Ishikawa (cell line): ENCODE measurements at regions not wholly inside any gene's neighbourhood (a gene's known extent, or its start where the extent isn't known, plus 50 kb on each side); places are given as distances from the start of the nearest gene placed in this dataset.

Source experiments
- CEBPB ChIP-seq: IDR thresholded peaks from 2 replicates; pipeline ENCODE4 v1.6.1; 2012
- CREB1 ChIP-seq: IDR thresholded peaks from 2 replicates; pipeline ENCODE4 v1.6.1; 2012; ENCODE audit warnings: low read depth
- EGR1 ChIP-seq: IDR thresholded peaks from 2 replicates; pipeline ENCODE4 v1.6.1; 2012
- EP300 ChIP-seq: IDR thresholded peaks from 2 replicates; pipeline ENCODE4 v1.6.1; 2012; ENCODE audit warnings: borderline replicate concordance
- FOXM1 ChIP-seq: IDR thresholded peaks from 2 replicates; pipeline ENCODE4 v1.6.1; 2012; ENCODE audit warnings: low read depth, borderline replicate concordance
- NFIC ChIP-seq: IDR thresholded peaks from 2 replicates; pipeline ENCODE4 v1.6.1; 2012
- RAD21 ChIP-seq: IDR thresholded peaks from 2 replicates; pipeline ENCODE4 v1.6.1; 2012; ENCODE audit warnings: low read depth
- TAF1 ChIP-seq: IDR thresholded peaks from 2 replicates; pipeline ENCODE4 v1.6.1; 2012; ENCODE audit warnings: low read depth, mild to moderate bottlenecking
- TEAD4 ChIP-seq: IDR thresholded peaks from 2 replicates; pipeline ENCODE4 v1.6.1; 2012
- ZBTB7A ChIP-seq: IDR thresholded peaks from 2 replicates; pipeline ENCODE4 v1.6.1; 2012; ENCODE audit warnings: low read depth
- TF ChIP-seq, protein P1 (sequence below): IDR thresholded peaks from 2 replicates; pipeline ENCODE4 v1.6.1; 2012; ENCODE audit warnings: low read depth, mild to moderate bottlenecking
- TF ChIP-seq, protein P2 (sequence below): IDR thresholded peaks from 2 replicates; pipeline ENCODE4 v1.6.1; 2012

DNA sequence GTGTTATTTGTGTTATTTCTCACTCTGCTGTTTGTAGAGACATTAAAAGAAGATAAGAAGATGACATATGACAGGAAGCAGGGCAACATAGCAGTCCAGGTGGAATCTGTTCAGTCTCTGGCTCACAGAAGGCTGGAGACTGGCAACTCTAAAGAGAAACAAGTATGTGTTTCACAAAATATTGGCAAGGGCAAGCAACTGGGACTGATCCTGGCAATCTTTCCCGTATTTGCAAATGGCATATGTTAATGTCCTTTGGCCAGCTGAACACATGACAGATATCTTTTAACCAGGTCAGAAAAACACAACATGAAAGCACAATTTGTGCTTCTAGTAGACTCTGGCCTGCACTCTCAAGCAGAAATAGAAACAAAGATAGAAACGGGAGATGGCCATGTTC lies 1354.1 kb upstream of the EPHA6 start:
- no peak for TF ChIP-seq RAD21
- TF ChIP-seq EGR1, result no peak
- TF ChIP-seq TAF1, result no peak
- TF ChIP-seq NFIC, result no peak
- no peak for TF ChIP-seq EP300
- TF ChIP-seq, protein P1, sequence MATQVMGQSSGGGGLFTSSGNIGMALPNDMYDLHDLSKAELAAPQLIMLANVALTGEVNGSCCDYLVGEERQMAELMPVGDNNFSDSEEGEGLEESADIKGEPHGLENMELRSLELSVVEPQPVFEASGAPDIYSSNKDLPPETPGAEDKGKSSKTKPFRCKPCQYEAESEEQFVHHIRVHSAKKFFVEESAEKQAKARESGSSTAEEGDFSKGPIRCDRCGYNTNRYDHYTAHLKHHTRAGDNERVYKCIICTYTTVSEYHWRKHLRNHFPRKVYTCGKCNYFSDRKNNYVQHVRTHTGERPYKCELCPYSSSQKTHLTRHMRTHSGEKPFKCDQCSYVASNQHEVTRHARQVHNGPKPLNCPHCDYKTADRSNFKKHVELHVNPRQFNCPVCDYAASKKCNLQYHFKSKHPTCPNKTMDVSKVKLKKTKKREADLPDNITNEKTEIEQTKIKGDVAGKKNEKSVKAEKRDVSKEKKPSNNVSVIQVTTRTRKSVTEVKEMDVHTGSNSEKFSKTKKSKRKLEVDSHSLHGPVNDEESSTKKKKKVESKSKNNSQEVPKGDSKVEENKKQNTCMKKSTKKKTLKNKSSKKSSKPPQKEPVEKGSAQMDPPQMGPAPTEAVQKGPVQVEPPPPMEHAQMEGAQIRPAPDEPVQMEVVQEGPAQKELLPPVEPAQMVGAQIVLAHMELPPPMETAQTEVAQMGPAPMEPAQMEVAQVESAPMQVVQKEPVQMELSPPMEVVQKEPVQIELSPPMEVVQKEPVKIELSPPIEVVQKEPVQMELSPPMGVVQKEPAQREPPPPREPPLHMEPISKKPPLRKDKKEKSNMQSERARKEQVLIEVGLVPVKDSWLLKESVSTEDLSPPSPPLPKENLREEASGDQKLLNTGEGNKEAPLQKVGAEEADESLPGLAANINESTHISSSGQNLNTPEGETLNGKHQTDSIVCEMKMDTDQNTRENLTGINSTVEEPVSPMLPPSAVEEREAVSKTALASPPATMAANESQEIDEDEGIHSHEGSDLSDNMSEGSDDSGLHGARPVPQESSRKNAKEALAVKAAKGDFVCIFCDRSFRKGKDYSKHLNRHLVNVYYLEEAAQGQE, result no peak
- no peak for TF ChIP-seq CREB1
- TF ChIP-seq CEBPB, result no peak
- no peak for TF ChIP-seq FOXM1
- TF ChIP-seq TEAD4, result no peak
- TF ChIP-seq ZBTB7A, result no peak
- TF ChIP-seq, protein P2, sequence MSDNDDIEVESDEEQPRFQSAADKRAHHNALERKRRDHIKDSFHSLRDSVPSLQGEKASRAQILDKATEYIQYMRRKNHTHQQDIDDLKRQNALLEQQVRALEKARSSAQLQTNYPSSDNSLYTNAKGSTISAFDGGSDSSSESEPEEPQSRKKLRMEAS, result no peak
